ENCODE measurements at regions not wholly inside any gene's neighbourhood (a gene's known extent, or its start where the extent isn't known, plus 50 kb on each side); places are given as distances from the start of the nearest gene placed in this dataset.

DNA sequence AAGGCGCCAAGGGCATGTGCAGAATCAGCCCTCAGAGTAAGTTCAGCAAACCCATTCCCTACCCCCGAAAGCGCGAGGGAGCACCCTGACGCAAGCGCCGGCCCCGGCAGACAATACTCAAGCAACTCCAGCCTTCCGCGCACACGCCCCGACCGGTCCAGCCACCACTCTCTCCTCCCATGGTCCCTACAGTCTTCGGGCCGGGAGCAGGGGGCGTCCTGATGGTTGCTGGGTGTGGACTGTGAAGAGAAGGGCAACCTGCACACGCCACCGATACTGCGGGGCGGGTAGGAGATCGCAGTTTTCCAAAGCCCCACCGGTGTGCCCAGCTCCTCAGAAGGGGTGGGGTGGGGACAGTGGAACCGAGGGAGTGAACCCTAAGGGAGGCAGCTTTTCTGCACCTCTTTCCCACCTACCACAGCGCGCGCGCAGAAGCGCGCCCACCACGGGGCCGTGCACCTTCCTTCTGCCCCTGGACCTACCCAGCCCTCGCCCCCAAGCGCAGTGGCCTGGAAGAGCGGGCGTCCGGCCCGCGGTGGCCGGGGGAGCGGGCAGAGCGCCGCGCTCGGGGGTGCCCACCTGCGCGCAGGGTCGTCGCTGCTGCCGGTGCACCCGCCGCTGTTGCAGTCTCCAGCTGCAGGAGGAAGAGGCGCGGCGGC lies 650.2 kb upstream of the DIPK2B start (continued):
- TF ChIP-seq ZNF629 (CRISPR knock-in tag; conservative IDR thresholded peaks at IDR 0.05) = no peak
- TF ChIP-seq RFX1 (IDR thresholded peaks at IDR 0.05) = no peak
- TF ChIP-seq, protein P1, sequence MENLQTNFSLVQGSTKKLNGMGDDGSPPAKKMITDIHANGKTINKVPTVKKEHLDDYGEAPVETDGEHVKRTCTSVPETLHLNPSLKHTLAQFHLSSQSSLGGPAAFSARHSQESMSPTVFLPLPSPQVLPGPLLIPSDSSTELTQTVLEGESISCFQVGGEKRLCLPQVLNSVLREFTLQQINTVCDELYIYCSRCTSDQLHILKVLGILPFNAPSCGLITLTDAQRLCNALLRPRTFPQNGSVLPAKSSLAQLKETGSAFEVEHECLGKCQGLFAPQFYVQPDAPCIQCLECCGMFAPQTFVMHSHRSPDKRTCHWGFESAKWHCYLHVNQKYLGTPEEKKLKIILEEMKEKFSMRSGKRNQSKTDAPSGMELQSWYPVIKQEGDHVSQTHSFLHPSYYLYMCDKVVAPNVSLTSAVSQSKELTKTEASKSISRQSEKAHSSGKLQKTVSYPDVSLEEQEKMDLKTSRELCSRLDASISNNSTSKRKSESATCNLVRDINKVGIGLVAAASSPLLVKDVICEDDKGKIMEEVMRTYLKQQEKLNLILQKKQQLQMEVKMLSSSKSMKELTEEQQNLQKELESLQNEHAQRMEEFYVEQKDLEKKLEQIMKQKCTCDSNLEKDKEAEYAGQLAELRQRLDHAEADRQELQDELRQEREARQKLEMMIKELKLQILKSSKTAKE (CRISPR knock-in tag; IDR thresholded peaks at IDR 0.05; ENCODE audit: borderline replicate concordance) = no peak
- TF ChIP-seq, protein P2, sequence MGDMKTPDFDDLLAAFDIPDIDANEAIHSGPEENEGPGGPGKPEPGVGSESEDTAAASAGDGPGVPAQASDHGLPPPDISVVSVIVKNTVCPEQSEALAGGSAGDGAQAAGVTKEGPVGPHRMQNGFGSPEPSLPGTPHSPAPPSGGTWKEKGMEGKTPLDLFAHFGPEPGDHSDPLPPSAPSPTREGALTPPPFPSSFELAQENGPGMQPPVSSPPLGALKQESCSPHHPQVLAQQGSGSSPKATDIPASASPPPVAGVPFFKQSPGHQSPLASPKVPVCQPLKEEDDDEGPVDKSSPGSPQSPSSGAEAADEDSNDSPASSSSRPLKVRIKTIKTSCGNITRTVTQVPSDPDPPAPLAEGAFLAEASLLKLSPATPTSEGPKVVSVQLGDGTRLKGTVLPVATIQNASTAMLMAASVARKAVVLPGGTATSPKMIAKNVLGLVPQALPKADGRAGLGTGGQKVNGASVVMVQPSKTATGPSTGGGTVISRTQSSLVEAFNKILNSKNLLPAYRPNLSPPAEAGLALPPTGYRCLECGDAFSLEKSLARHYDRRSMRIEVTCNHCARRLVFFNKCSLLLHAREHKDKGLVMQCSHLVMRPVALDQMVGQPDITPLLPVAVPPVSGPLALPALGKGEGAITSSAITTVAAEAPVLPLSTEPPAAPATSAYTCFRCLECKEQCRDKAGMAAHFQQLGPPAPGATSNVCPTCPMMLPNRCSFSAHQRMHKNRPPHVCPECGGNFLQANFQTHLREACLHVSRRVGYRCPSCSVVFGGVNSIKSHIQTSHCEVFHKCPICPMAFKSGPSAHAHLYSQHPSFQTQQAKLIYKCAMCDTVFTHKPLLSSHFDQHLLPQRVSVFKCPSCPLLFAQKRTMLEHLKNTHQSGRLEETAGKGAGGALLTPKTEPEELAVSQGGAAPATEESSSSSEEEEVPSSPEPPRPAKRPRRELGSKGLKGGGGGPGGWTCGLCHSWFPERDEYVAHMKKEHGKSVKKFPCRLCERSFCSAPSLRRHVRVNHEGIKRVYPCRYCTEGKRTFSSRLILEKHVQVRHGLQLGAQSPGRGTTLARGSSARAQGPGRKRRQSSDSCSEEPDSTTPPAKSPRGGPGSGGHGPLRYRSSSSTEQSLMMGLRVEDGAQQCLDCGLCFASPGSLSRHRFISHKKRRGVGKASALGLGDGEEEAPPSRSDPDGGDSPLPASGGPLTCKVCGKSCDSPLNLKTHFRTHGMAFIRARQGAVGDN (CRISPR knock-in tag; IDR thresholded peaks at IDR 0.05) = peak; percentile 73
- TF ChIP-seq, protein P3, sequence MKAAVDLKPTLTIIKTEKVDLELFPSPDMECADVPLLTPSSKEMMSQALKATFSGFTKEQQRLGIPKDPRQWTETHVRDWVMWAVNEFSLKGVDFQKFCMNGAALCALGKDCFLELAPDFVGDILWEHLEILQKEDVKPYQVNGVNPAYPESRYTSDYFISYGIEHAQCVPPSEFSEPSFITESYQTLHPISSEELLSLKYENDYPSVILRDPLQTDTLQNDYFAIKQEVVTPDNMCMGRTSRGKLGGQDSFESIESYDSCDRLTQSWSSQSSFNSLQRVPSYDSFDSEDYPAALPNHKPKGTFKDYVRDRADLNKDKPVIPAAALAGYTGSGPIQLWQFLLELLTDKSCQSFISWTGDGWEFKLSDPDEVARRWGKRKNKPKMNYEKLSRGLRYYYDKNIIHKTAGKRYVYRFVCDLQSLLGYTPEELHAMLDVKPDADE (CRISPR knock-in tag; IDR thresholded peaks at IDR 0.05) = no peak
- no peak for TF ChIP-seq SIX4 (CRISPR knock-in tag; IDR thresholded peaks at IDR 0.05)
- TF ChIP-seq PHF20 (CRISPR knock-in tag; IDR thresholded peaks at IDR 0.05) = 0 out of 2 replicates have a peak, but pooled peaks have one; percentile 30
- peak; percentile 42; the same call in 1 of the 2 replicates for TF ChIP-seq ZNF446 (CRISPR knock-in tag; IDR thresholded peaks at IDR 0.05)
- TF ChIP-seq, protein P4, sequence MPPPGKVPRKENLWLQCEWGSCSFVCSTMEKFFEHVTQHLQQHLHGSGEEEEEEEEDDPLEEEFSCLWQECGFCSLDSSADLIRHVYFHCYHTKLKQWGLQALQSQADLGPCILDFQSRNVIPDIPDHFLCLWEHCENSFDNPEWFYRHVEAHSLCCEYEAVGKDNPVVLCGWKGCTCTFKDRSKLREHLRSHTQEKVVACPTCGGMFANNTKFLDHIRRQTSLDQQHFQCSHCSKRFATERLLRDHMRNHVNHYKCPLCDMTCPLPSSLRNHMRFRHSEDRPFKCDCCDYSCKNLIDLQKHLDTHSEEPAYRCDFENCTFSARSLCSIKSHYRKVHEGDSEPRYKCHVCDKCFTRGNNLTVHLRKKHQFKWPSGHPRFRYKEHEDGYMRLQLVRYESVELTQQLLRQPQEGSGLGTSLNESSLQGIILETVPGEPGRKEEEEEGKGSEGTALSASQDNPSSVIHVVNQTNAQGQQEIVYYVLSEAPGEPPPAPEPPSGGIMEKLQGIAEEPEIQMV (CRISPR knock-in tag; IDR thresholded peaks at IDR 0.05; ENCODE audit: low read depth) = no peak
- TF ChIP-seq MED1 (CRISPR knock-in tag; IDR thresholded peaks at IDR 0.05) = no peak
- TF ChIP-seq NFE2 (CRISPR knock-in tag; IDR thresholded peaks at IDR 0.05) = no peak
- TF ChIP-seq, protein P5, sequence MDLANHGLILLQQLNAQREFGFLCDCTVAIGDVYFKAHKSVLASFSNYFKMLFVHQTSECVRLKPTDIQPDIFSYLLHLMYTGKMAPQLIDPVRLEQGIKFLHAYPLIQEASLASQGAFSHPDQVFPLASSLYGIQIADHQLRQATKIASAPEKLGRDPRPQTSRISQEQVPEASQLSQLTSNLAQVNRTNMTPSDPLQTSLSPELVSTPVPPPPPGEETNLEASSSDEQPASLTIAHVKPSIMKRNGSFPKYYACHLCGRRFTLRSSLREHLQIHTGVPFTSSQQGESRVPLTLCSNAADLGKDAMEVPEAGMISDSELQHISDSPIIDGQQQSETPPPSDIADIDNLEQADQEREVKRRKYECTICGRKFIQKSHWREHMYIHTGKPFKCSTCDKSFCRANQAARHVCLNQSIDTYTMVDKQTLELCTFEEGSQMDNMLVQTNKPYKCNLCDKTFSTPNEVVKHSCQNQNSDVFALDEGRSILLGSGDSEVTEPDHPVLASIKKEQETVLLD (CRISPR knock-in tag; IDR thresholded peaks at IDR 0.05; ENCODE audit: low read depth) = no peak
- no peak for TF ChIP-seq LCORL (IDR thresholded peaks at IDR 0.05)
- no peak for TF ChIP-seq LCORL (CRISPR knock-in tag; IDR thresholded peaks at IDR 0.05)
